Stimulated activated CD4-positive, alpha-beta T cell treated with anti-CD3 and anti-CD28 coated beads, TNF-alpha, amount 100 ng/mL, for 48 hours (primary cell): ENCODE measurements at regions not wholly inside any gene's neighbourhood (a gene's known extent, or its start where the extent isn't known, plus 50 kb on each side); places are given as distances from the start of the nearest gene placed in this dataset.
"Not testable (repeated sequence)": the region's sequence is repeated elsewhere in the genome, so short reads cannot be mapped to it uniquely, and the experiment has no call there.

Source experiments
- DNase-seq, 3 donors: peaks; one replicate each; pipeline ENCODE4 v3.0.0-alpha.2; 2020; ENCODE audit warnings: low read depth in 3 of 3

GRCh38 chr10:78644550-78644949 lies 424.2 kb upstream of the ZMIZ1 start:
- DNase-seq: no peak

- no peak for DNase-seq
These were observed 423.5 kb upstream of the ZMIZ1 start for GRCh38 chr10:78645169-78645686.

- DNase-seq: no peak
These were observed 422.8 kb upstream of the ZMIZ1 start for GRCh38 chr10:78645975-78646374.

- no peak for DNase-seq
These were observed 420.4 kb upstream of the ZMIZ1 start for GRCh38 chr10:78648256-78648860.

GRCh38 chr10:78649429-78649828 lies 419.3 kb upstream of the ZMIZ1 start:
- no peak for DNase-seq

GRCh38 chr10:78650122-78650521 lies 418.6 kb upstream of the ZMIZ1 start:
- DNase-seq: no peak

GRCh38 chr10:78651287-78651686 lies 417.5 kb upstream of the ZMIZ1 start:
- no peak for DNase-seq

- no peak for DNase-seq
These were observed 415.2 kb upstream of the ZMIZ1 start for GRCh38 chr10:78653555-78653954.

- DNase-seq: no peak
These were observed 414.6 kb upstream of the ZMIZ1 start for GRCh38 chr10:78654047-78654590.

- DNase-seq: no peak
These were observed 412.8 kb upstream of the ZMIZ1 start for GRCh38 chr10:78655979-78656378.

- no peak for DNase-seq
These were observed 412.2 kb upstream of the ZMIZ1 start for GRCh38 chr10:78656417-78657162.

GRCh38 chr10:78657163-78657861 lies 411.5 kb upstream of the ZMIZ1 start:
- DNase-seq: peak; percentile 50 to 70 (median 55)

- no peak for DNase-seq
These were observed 411.0 kb upstream of the ZMIZ1 start for GRCh38 chr10:78657862-78658165.

GRCh38 chr10:78658645-78659597 lies 409.8 kb upstream of the ZMIZ1 start:
- no peak for DNase-seq

GRCh38 chr10:78659598-78659967 lies 409.2 kb upstream of the ZMIZ1 start:
- no peak for DNase-seq

- no peak for DNase-seq
These were observed 408.2 kb upstream of the ZMIZ1 start for GRCh38 chr10:78660446-78661106.

GRCh38 chr10:78663721-78664120 lies 405.0 kb upstream of the ZMIZ1 start:
- DNase-seq: no peak

GRCh38 chr10:78664929-78665553 lies 403.7 kb upstream of the ZMIZ1 start:
- DNase-seq: no peak

- no peak for DNase-seq
These were observed 395.8 kb upstream of the ZMIZ1 start for GRCh38 chr10:78672918-78673317.

- not testable (repeated sequence) for DNase-seq
These were observed 387.6 kb upstream of the ZMIZ1 start for GRCh38 chr10:78681141-78681540.
